ENCODE measurements at regions not wholly inside any gene's neighbourhood (a gene's known extent, or its start where the extent isn't known, plus 50 kb on each side); places are given as distances from the start of the nearest gene placed in this dataset.

- no peaks in the 10 kb centered on the region for H3K27me3 ChIP-seq (ENCODE audit: control insufficient read depth in 2 of 2, insufficient read depth in 2 of 2, low read length in 2 of 2)
- H3K9me1 ChIP-seq (replicated peaks; ENCODE audit: control insufficient read depth, extremely low read depth, insufficient read depth, low read length), result no peaks in the 10 kb centered on the region
- H3K4me1 ChIP-seq (ENCODE audit: control insufficient read depth, extremely low read depth, insufficient read depth, low read length), result no peaks in the 10 kb centered on the region
- H3K4me3 ChIP-seq (replicated peaks in 1 of 3; ENCODE audit: insufficient read depth in 1 of 3, low read depth in 1 of 3, low read length in 3 of 3), result no peak overlapping the region
- ChIA-PET POLR2A (no interaction called here), CTCF (no interaction called here)
- no peak for FAIRE-seq
- DNase-seq (ENCODE audit: low read depth, low spot score), result no peak
- BruUV-seq (replicated peaks), result no TSS peak
- no peak overlapping the region for H3K9ac ChIP-seq (replicated peaks; ENCODE audit: extremely low read depth, insufficient read depth, low read length)
- no peaks in the 10 kb centered on the region for H3K9me3 ChIP-seq (replicated peaks; ENCODE audit: control insufficient read depth, insufficient read depth, low read length)
- no peak overlapping the region for H3K4me2 ChIP-seq (ENCODE audit: insufficient read depth, low read length)
- TF ChIP-seq FOS (IDR thresholded peaks at IDR 0.05; ENCODE audit: borderline replicate concordance, insufficient read depth, low read length), result no peak
- no peak for TF ChIP-seq MYC (IDR thresholded peaks at IDR 0.05; ENCODE audit: low read depth, low read length)
- no peak for TF ChIP-seq MAX (IDR thresholded peaks at IDR 0.05; ENCODE audit: insufficient read depth, insufficient read length)
- TF ChIP-seq POLR2AphosphoS5 (IDR thresholded peaks at IDR 0.05; ENCODE audit: insufficient read depth, low read depth, low read length), result no peak
- no peak for TF ChIP-seq JUN (IDR thresholded peaks at IDR 0.05; ENCODE audit: borderline replicate concordance, insufficient read depth, insufficient read length, low read depth)
- no peak for TF ChIP-seq POLR2A (IDR thresholded peaks at IDR 0.05; ENCODE audit: low read depth, low read length)
- no peak for TF ChIP-seq EZH2 (IDR thresholded peaks at IDR 0.05; ENCODE audit: borderline replicate concordance, low read depth, low read length, severe bottlenecking)
- TF ChIP-seq GATA2 (IDR thresholded peaks at IDR 0.05; ENCODE audit: insufficient read depth, insufficient read length, low read depth, low read length), result no peak
- no peak overlapping the region for H3K27ac ChIP-seq (ENCODE audit: insufficient read depth, low read depth, low read length)
- no peak overlapping the region for H2AFZ ChIP-seq (ENCODE audit: low read depth, low read length)
- no peaks in the 10 kb centered on the region for H4K20me1 ChIP-seq (replicated peaks; ENCODE audit: control insufficient read depth, extremely low read depth, insufficient read depth, low read length)
- no peaks in the 10 kb centered on the region for H3K36me3 ChIP-seq (ENCODE audit: control insufficient read depth in 2 of 2, extremely low read depth in 1 of 2, insufficient read depth in 2 of 2, low read length in 2 of 2)
- H3K79me2 ChIP-seq (ENCODE audit: control insufficient read depth, insufficient read depth, low read length), result no peaks in the 10 kb centered on the region
- dilution Hi-C loops (cut with MboI; ENCODE audit: extremely low pct_ligation_motif_present, low sequenced_read_pairs), result no loop called here
- intact Hi-C loops (cut with micrococcal nuclease), result no loop called here
Observed at GRCh38 chr20:12896180-12896579, 112.6 kb upstream of the SPTLC3 start.

GRCh38 chr20:12902992-12903391, 105.8 kb upstream of the SPTLC3 start:
- no peaks in the 10 kb centered on the region for H3K27me3 ChIP-seq (ENCODE audit: control insufficient read depth in 2 of 2, insufficient read depth in 2 of 2, low read length in 2 of 2)
- H3K36me3 ChIP-seq (ENCODE audit: control insufficient read depth in 2 of 2, extremely low read depth in 1 of 2, insufficient read depth in 2 of 2, low read length in 2 of 2), result no peaks in the 10 kb centered on the region
- FAIRE-seq (no peak), DNase-seq (ENCODE audit: low read depth, low spot score) (no peak)
- H3K79me2 ChIP-seq (ENCODE audit: control insufficient read depth, insufficient read depth, low read length), result no peaks in the 10 kb centered on the region
- no peaks in the 10 kb centered on the region for H4K20me1 ChIP-seq (replicated peaks; ENCODE audit: control insufficient read depth, extremely low read depth, insufficient read depth, low read length)
- intact Hi-C loops (cut with micrococcal nuclease) (no loop called here), dilution Hi-C loops (cut with MboI; ENCODE audit: extremely low pct_ligation_motif_present, low sequenced_read_pairs) (no loop called here)
- H3K9ac ChIP-seq (replicated peaks; ENCODE audit: extremely low read depth, insufficient read depth, low read length), result no peak overlapping the region
- CTCF ChIA-PET, result no interaction called here
- no peak overlapping the region for H2AFZ ChIP-seq (ENCODE audit: low read depth, low read length)
- no peaks in the 10 kb centered on the region for H3K4me1 ChIP-seq (ENCODE audit: control insufficient read depth, extremely low read depth, insufficient read depth, low read length)
- no peaks in the 10 kb centered on the region for H3K9me1 ChIP-seq (replicated peaks; ENCODE audit: control insufficient read depth, extremely low read depth, insufficient read depth, low read length)
- H3K9me3 ChIP-seq (replicated peaks; ENCODE audit: control insufficient read depth, insufficient read depth, low read length), result no peaks in the 10 kb centered on the region
- BruUV-seq (replicated peaks), result no TSS peak
- no peak overlapping the region for H3K27ac ChIP-seq (ENCODE audit: insufficient read depth, low read depth, low read length)
- TF ChIP-seq JUN (IDR thresholded peaks at IDR 0.05; ENCODE audit: borderline replicate concordance, insufficient read depth, insufficient read length, low read depth) (no peak), MYC (IDR thresholded peaks at IDR 0.05; ENCODE audit: low read depth, low read length) (no peak)
- no peak overlapping the region for H3K4me2 ChIP-seq (ENCODE audit: insufficient read depth, low read length)
- H3K4me3 ChIP-seq (replicated peaks in 1 of 3; ENCODE audit: insufficient read depth in 1 of 3, low read depth in 1 of 3, low read length in 3 of 3), result no peak overlapping the region
- POLR2A ChIA-PET, result no interaction called here
